ENCODE measurements at regions not wholly inside any gene's neighbourhood (a gene's known extent, or its start where the extent isn't known, plus 50 kb on each side); places are given as distances from the start of the nearest gene placed in this dataset.
"Not testable (repeated sequence)": the region's sequence is repeated elsewhere in the genome, so short reads cannot be mapped to it uniquely, and the experiment has no call there.

DNA sequence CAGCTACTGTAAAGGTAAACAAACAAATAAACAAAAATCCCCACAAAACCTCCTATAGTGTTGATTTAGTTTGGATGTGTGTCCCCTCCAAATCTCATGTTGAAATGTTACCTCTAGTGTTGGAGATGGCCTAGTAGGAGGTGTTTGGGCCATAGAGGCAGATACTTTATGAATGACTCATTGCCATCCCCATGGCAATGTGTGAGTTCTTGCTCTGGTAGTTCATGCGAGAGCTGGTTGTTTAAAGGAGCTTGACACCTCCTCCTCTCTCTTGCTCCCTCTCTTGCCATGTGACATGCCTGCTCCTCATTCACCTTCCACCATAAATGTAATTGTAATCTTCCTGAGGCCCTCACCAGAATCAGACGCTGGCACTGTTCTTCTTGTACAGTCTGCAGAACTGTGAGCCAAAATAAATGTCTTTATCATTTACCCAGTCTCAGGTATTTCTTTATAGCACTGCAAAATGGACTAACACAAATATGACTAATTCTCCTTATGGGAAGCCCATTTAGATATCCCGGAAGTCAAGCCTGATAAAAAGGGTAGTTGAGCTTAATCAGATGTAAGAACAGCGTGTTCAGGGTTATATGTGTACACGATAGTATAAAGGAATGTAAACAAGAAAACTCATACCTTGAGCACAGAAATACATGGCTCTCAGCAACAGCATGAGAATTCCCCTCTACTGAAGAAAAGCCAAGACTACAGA lies 99.1 kb downstream of the MALL start:
- TF ChIP-seq, protein P1, sequence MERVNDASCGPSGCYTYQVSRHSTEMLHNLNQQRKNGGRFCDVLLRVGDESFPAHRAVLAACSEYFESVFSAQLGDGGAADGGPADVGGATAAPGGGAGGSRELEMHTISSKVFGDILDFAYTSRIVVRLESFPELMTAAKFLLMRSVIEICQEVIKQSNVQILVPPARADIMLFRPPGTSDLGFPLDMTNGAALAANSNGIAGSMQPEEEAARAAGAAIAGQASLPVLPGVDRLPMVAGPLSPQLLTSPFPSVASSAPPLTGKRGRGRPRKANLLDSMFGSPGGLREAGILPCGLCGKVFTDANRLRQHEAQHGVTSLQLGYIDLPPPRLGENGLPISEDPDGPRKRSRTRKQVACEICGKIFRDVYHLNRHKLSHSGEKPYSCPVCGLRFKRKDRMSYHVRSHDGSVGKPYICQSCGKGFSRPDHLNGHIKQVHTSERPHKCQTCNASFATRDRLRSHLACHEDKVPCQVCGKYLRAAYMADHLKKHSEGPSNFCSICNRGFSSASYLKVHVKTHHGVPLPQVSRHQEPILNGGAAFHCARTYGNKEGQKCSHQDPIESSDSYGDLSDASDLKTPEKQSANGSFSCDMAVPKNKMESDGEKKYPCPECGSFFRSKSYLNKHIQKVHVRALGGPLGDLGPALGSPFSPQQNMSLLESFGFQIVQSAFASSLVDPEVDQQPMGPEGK (CRISPR knock-in tag; IDR thresholded peaks at IDR 0.05; ENCODE audit: borderline replicate concordance), result not testable (repeated sequence)
- TF ChIP-seq, protein P2, sequence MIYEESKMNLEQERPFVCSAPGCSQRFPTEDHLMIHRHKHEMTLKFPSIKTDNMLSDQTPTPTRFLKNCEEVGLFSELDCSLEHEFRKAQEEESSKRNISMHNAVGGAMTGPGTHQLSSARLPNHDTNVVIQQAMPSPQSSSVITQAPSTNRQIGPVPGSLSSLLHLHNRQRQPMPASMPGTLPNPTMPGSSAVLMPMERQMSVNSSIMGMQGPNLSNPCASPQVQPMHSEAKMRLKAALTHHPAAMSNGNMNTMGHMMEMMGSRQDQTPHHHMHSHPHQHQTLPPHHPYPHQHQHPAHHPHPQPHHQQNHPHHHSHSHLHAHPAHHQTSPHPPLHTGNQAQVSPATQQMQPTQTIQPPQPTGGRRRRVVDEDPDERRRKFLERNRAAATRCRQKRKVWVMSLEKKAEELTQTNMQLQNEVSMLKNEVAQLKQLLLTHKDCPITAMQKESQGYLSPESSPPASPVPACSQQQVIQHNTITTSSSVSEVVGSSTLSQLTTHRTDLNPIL (CRISPR knock-in tag; IDR thresholded peaks at IDR 0.05; ENCODE audit: low read depth), result not testable (repeated sequence)
- not testable (repeated sequence) for TF ChIP-seq OSR1 (CRISPR knock-in tag; IDR thresholded peaks at IDR 0.05)
